Neural progenitor cell (in vitro differentiated cells): ENCODE measurements at regions not wholly inside any gene's neighbourhood (a gene's known extent, or its start where the extent isn't known, plus 50 kb on each side); places are given as distances from the start of the nearest gene placed in this dataset.

ENCODE experiments used
- DNase-seq: peaks from one replicate; pipeline ENCODE4 v3.0.0-alpha.2; 2016; ENCODE audit warnings: low spot score
- H2AFZ ChIP-seq: fragments of 200-600 bp; sonication (generic); replicated peaks from 2 replicates; pipeline ENCODE4 v1.6.1; 2016; ENCODE audit warnings: antibody characterized with exemption
- H3F3A ChIP-seq: fragments of 200-600 bp; sonication (generic); 2 replicates; pipeline ENCODE4 v1.6.1; 2016; ENCODE audit warnings: antibody characterized with exemption, low read depth
- H3K27ac ChIP-seq: fragments of 200-600 bp; sonication (generic); 2 replicates; pipeline ENCODE4 v1.5.1; 2016; ENCODE audit warnings: mild to moderate bottlenecking
- H3K27me3 ChIP-seq: fragments of 200-600 bp; sonication (generic); 2 replicates; pipeline ENCODE4 v1.6.1; 2016; ENCODE audit warnings: mild to moderate bottlenecking, moderate library complexity
- H3K36me3 ChIP-seq: fragments of 200-600 bp; sonication (generic); 2 replicates; pipeline ENCODE4 v1.5.1; 2016
- H3K4me1 ChIP-seq: fragments of 200-600 bp; sonication (generic); 2 replicates; pipeline ENCODE4 v1.6.1; 2016; ENCODE audit warnings: mixed run types
- H3K4me2 ChIP-seq: fragments of 200-600 bp; sonication (generic); 2 replicates; pipeline ENCODE4 v1.6.1; 2016
- H3K4me3 ChIP-seq: fragments of 200-600 bp; sonication (generic); 2 replicates; pipeline ENCODE4 v1.5.1; 2016
- H3K79me2 ChIP-seq: fragments of 200-600 bp; sonication (generic); 2 replicates; pipeline ENCODE4 v1.6.1; 2016; ENCODE audit warnings: low read depth
- H3K9ac ChIP-seq: fragments of 200-600 bp; sonication (generic); 2 replicates; pipeline ENCODE4 v1.6.1; 2016
- H3K9me3 ChIP-seq: fragments of 200-600 bp; sonication (generic); 2 replicates; pipeline ENCODE4 v1.5.1; 2016; ENCODE audit warnings: low read depth
- H4K20me1 ChIP-seq: fragments of 200-600 bp; sonication (generic); 2 replicates; pipeline ENCODE4 v1.6.1; 2016; ENCODE audit warnings: low read depth
- H3K27ac Mint-ChIP-seq: 3 replicates; pipeline ENCODE4 v1.8.0; 2021; ENCODE audit warnings: mixed read lengths
- H3K27me3 Mint-ChIP-seq: 2 replicates; pipeline ENCODE4 v1.8.0; 2022; ENCODE audit warnings: low read depth, mild to moderate bottlenecking, inconsistent platforms, moderate library complexity, mixed read lengths; ENCODE audit not compliant: insufficient read depth
- H3K36me3 Mint-ChIP-seq: 3 replicates; pipeline ENCODE4 v1.8.0; 2021; ENCODE audit warnings: mixed read lengths
- H3K4me1 Mint-ChIP-seq: 3 replicates; pipeline ENCODE4 v1.8.0; 2021; ENCODE audit warnings: mixed read lengths
- H3K4me3 Mint-ChIP-seq: 3 replicates; pipeline ENCODE4 v1.8.0; 2021; ENCODE audit warnings: mild to moderate bottlenecking, moderate library complexity, mixed read lengths
- H3K9me3 Mint-ChIP-seq: 3 replicates; pipeline ENCODE4 v1.8.0; 2020; ENCODE audit warnings: mixed read lengths
- EZH2 ChIP-seq: fragments of 200-600 bp; sonication (generic); IDR thresholded peaks from 2 replicates; pipeline ENCODE4 v1.6.1; 2017; ENCODE audit warnings: antibody characterized with exemption, mild to moderate bottlenecking, moderate library complexity
- EZH2phosphoT487 ChIP-seq: fragments of 200-600 bp; sonication (generic); IDR thresholded peaks from 2 replicates; pipeline ENCODE4 v1.6.1; 2017; ENCODE audit warnings: antibody characterized with exemption
- TF ChIP-seq, protein P1 (sequence below): fragments of 200-600 bp; sonication (generic); IDR thresholded peaks from 2 replicates; pipeline ENCODE4 v1.5.1; 2017; ENCODE audit warnings: antibody characterized with exemption, mild to moderate bottlenecking

GRCh38 chr20:57826666-57827287, 117.0 kb upstream of the PMEPA1 start:
- H3K4me2 ChIP-seq = no peak overlapping the region
- no peaks in the 10 kb centered on the region for H3K36me3 Mint-ChIP-seq

DNA sequence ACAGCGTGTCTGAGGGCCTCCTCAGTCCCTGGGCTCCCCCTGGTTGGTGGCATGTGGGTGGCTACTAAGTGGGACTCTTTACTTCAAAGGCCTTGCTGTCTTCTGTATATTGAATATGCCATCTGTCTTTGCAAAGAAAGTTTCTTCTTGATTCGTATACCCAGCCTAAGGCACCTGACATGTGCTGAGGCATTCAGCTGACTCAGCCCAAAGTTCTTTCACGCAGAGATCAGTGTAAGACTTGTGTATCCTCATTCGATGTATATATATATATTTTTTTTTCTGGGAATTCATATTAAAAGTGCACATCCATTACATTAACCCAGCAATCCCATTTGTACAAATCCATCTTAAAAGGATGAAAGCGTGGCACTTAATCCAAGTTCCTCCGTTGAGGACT, 115.1 kb upstream of the PMEPA1 start:
- H3K9me3 Mint-ChIP-seq = no peaks in the 10 kb centered on the region
- no peak overlapping the region for H3K4me2 ChIP-seq
- H3F3A ChIP-seq = no peaks in the 10 kb centered on the region
- H3K9me3 ChIP-seq = no peaks in the 10 kb centered on the region
- no peaks in the 10 kb centered on the region for H3K4me1 ChIP-seq
- no peaks in the 10 kb centered on the region for H3K27me3 ChIP-seq
- H3K36me3 Mint-ChIP-seq = no peaks in the 10 kb centered on the region
- no peaks in the 10 kb centered on the region for H4K20me1 ChIP-seq
- H3K27me3 Mint-ChIP-seq = peaks cover 6% of the 10 kb centered on the region
- no peak overlapping the region for H3K4me3 ChIP-seq
- H3K4me1 Mint-ChIP-seq = peaks cover 6% of the 10 kb centered on the region
- H3K36me3 ChIP-seq = no peaks in the 10 kb centered on the region
- no peak overlapping the region for H3K9ac ChIP-seq
- no peak overlapping the region for H2AFZ ChIP-seq
- H3K27ac ChIP-seq = no peak overlapping the region
- H3K27ac Mint-ChIP-seq = no peak overlapping the region
- H3K79me2 ChIP-seq = no peaks in the 10 kb centered on the region
- DNase-seq = no peak
- TF ChIP-seq, protein P1, sequence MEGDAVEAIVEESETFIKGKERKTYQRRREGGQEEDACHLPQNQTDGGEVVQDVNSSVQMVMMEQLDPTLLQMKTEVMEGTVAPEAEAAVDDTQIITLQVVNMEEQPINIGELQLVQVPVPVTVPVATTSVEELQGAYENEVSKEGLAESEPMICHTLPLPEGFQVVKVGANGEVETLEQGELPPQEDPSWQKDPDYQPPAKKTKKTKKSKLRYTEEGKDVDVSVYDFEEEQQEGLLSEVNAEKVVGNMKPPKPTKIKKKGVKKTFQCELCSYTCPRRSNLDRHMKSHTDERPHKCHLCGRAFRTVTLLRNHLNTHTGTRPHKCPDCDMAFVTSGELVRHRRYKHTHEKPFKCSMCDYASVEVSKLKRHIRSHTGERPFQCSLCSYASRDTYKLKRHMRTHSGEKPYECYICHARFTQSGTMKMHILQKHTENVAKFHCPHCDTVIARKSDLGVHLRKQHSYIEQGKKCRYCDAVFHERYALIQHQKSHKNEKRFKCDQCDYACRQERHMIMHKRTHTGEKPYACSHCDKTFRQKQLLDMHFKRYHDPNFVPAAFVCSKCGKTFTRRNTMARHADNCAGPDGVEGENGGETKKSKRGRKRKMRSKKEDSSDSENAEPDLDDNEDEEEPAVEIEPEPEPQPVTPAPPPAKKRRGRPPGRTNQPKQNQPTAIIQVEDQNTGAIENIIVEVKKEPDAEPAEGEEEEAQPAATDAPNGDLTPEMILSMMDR = no peak
- TF ChIP-seq EZH2 = no peak
- no peak for TF ChIP-seq EZH2phosphoT487
- H3K4me3 Mint-ChIP-seq = no peak overlapping the region

More at GRCh38 chr20:57826666-57827287, 117.0 kb upstream of the PMEPA1 start:
- peak overlapping the region; percentile 27 for H3K4me3 Mint-ChIP-seq
- H3K9ac ChIP-seq = no peak overlapping the region
- H3F3A ChIP-seq = no peaks in the 10 kb centered on the region
- H3K4me1 ChIP-seq = no peaks in the 10 kb centered on the region
- no peaks in the 10 kb centered on the region for H3K27me3 ChIP-seq
- no peaks in the 10 kb centered on the region for H3K36me3 ChIP-seq
- no peaks in the 10 kb centered on the region for H3K9me3 Mint-ChIP-seq
- no peak overlapping the region for H3K4me3 ChIP-seq
- peaks cover 6% of the 10 kb centered on the region for H3K27me3 Mint-ChIP-seq
- H3K4me1 Mint-ChIP-seq = peaks cover 9% of the 10 kb centered on the region
- H4K20me1 ChIP-seq = no peaks in the 10 kb centered on the region
- no peaks in the 10 kb centered on the region for H3K9me3 ChIP-seq
- no peak overlapping the region for H3K27ac Mint-ChIP-seq
- no peak for DNase-seq
- no peak overlapping the region for H3K27ac ChIP-seq
- TF ChIP-seq, protein P1 = no peak
- no peak for TF ChIP-seq EZH2phosphoT487
- no peak for TF ChIP-seq EZH2
- no peaks in the 10 kb centered on the region for H3K79me2 ChIP-seq
- no peak overlapping the region for H2AFZ ChIP-seq

- Histone ChIP-seq H3K4me1 (no peaks in the 10 kb centered on the region), H3K27me3 (no peaks in the 10 kb centered on the region), H3K79me2 (no peaks in the 10 kb centered on the region), H3K9ac (no peak overlapping the region), H3K4me2 (no peak overlapping the region), H3F3A (no peaks in the 10 kb centered on the region), H4K20me1 (no peaks in the 10 kb centered on the region), H3K4me3 (no peak overlapping the region), H3K27ac (no peak overlapping the region), H2AFZ (no peak overlapping the region), H3K36me3 (no peaks in the 10 kb centered on the region), H3K9me3 (no peaks in the 10 kb centered on the region)
- H3K4me1 Mint-ChIP-seq = no peaks in the 10 kb centered on the region
- DNase-seq = no peak
- no peak overlapping the region for H3K27ac Mint-ChIP-seq
- H3K27me3 Mint-ChIP-seq = peaks cover 6% of the 10 kb centered on the region
- no peaks in the 10 kb centered on the region for H3K9me3 Mint-ChIP-seq
- no peak overlapping the region for H3K4me3 Mint-ChIP-seq
- TF ChIP-seq EZH2 = no peak
- no peaks in the 10 kb centered on the region for H3K36me3 Mint-ChIP-seq
Measured at GRCh38 chr20:57821935-57822334, 112.1 kb upstream of the PMEPA1 start.

DNA sequence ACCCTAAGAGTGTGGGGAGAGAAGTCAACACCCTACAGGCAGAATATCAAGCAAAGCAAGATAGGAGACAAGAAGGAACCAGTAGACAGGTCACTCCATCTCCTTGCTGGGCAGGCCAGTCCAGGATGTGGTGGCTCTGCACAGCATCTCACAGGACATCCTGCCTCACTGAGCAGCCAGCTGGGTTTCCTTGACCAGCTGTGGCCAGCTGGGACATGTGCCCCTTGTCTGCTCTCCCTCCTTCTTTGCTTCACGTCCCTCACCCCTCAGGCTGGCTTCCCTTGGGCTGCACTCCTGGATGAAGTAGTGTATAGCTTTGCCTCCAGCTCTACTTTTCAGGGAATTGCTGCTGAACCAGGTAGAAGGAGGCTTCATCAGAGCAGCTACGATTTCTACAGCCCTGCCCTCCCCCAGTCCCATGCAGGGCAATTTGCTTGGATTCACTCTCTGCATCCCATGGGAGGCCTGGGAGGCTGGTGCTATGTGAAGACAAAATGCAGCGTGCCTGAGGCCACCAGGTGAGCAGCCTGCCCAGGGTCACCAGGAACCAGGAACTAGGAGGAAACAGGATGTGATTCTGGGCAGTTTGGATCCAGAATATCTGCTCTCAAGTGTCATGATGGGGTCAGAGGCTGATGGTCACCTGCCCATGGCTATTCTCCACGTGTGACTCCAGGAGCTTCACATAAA, 110.0 kb upstream of the PMEPA1 start:
- no peak for DNase-seq
- Histone ChIP-seq H3K4me2 (no peak overlapping the region), H3K27ac (no peak overlapping the region), H3K4me3 (no peak overlapping the region), H2AFZ (no peak overlapping the region), H4K20me1 (no peaks in the 10 kb centered on the region), H3K36me3 (no peaks in the 10 kb centered on the region), H3K4me1 (no peaks in the 10 kb centered on the region), H3K9ac (no peak overlapping the region), H3K9me3 (no peaks in the 10 kb centered on the region), H3K27me3 (no peaks in the 10 kb centered on the region), H3K79me2 (no peaks in the 10 kb centered on the region), H3F3A (no peaks in the 10 kb centered on the region)
- H3K9me3 Mint-ChIP-seq = no peaks in the 10 kb centered on the region
- no peaks in the 10 kb centered on the region for H3K36me3 Mint-ChIP-seq
- H3K4me1 Mint-ChIP-seq = no peaks in the 10 kb centered on the region
- no peak overlapping the region for H3K27ac Mint-ChIP-seq
- H3K27me3 Mint-ChIP-seq = peaks cover 4% of the 10 kb centered on the region
- TF ChIP-seq EZH2 = no peak
- no peak for TF ChIP-seq EZH2phosphoT487
- TF ChIP-seq, protein P1 = no peak
- H3K4me3 Mint-ChIP-seq = no peak overlapping the region
